Right ventricle myocardium inferior (tissue), 1 donor: ENCODE measurements at regions not wholly inside any gene's neighbourhood (a gene's known extent, or its start where the extent isn't known, plus 50 kb on each side); places are given as distances from the start of the nearest gene placed in this dataset.

Source experiments
- ATAC-seq: fragments of 200-7000 bp; cut with Tn5 transposase; one replicate; pipeline ENCODE4 v1.9.1; 2020; ENCODE audit warnings: mild to moderate bottlenecking, moderate library complexity
- DNase-seq: peaks from one replicate; pipeline ENCODE4 v3.0.0; 2021; ENCODE audit errors: missing footprints
- intact Hi-C: fragments of 100-400 bp; cut with DNase I; formaldehyde crosslinking; loops from one replicate; pipeline ENCODE4 v1.11.0; 2022
- donor health status: DM: no; HTN: yes; CAD: no; lungs with severe emphysema.

GRCh38 chr19:28961772-28962500 is 251.0 kb downstream of the UQCRFS1 start:
- intact Hi-C loops: no loop called here
- no peak for DNase-seq
- no peak for ATAC-seq

GRCh38 chr19:28960986-28961705 is 251.8 kb downstream of the UQCRFS1 start:
- DNase-seq (no peak), ATAC-seq (no peak)
- intact Hi-C loops: no loop called here

GRCh38 chr19:28960586-28960985 is 252.4 kb downstream of the UQCRFS1 start:
- DNase-seq: no peak
- intact Hi-C loops: no loop called here
- no peak for ATAC-seq

GRCh38 chr19:28956961-28957360 is 256.0 kb downstream of the UQCRFS1 start:
- no peak for ATAC-seq
- intact Hi-C loops: no loop called here
- DNase-seq: no peak

- DNase-seq (no peak), ATAC-seq (no peak)
- intact Hi-C loops: no loop called here
These were observed 256.5 kb downstream of the UQCRFS1 start for GRCh38 chr19:28956421-28956820.

- intact Hi-C loops: no loop called here
- DNase-seq (no peak), ATAC-seq (no peak)
These were observed 263.4 kb downstream of the UQCRFS1 start for GRCh38 chr19:28949535-28949934.

- no peak for ATAC-seq
- DNase-seq: no peak
- intact Hi-C loops: no loop called here
These were observed 263.9 kb downstream of the UQCRFS1 start for GRCh38 chr19:28949027-28949426.

- intact Hi-C loops: no loop called here
- no peak for ATAC-seq
- no peak for DNase-seq
These were observed 264.4 kb downstream of the UQCRFS1 start for GRCh38 chr19:28948566-28948965.

GRCh38 chr19:28948026-28948425 is 264.9 kb downstream of the UQCRFS1 start:
- intact Hi-C loops: no loop called here
- DNase-seq: no peak
- ATAC-seq: no peak

GRCh38 chr19:28943651-28944050 is 269.3 kb downstream of the UQCRFS1 start:
- intact Hi-C loops: no loop called here
- no peak for ATAC-seq

GRCh38 chr19:28941833-28942232 is 271.1 kb downstream of the UQCRFS1 start:
- ATAC-seq (no peak), DNase-seq (no peak)
- intact Hi-C loops: no loop called here

More at GRCh38 chr19:28943651-28944050, 269.3 kb downstream of the UQCRFS1 start:
- DNase-seq: no peak

- DNase-seq (no peak), ATAC-seq (peak; percentile 84)
- intact Hi-C loops: no loop called here
These were observed 272.0 kb downstream of the UQCRFS1 start for GRCh38 chr19:28940751-28941500.

GRCh38 chr19:28939236-28939635 is 273.7 kb downstream of the UQCRFS1 start:
- intact Hi-C loops: no loop called here
- DNase-seq: no peak
- ATAC-seq: no peak

GRCh38 chr19:28936001-28936400 is 276.9 kb downstream of the UQCRFS1 start:
- no peak for DNase-seq
- ATAC-seq: no peak
- intact Hi-C loops: no loop called here

GRCh38 chr19:28934631-28935030 is 278.3 kb downstream of the UQCRFS1 start:
- DNase-seq (no peak), ATAC-seq (no peak)
- intact Hi-C loops: no loop called here

GRCh38 chr19:28933039-28933438 is 279.9 kb downstream of the UQCRFS1 start:
- intact Hi-C loops: no loop called here
- no peak for DNase-seq
- ATAC-seq: no peak

- DNase-seq: no peak
- intact Hi-C loops: no loop called here
- ATAC-seq: no peak
These were observed 280.5 kb downstream of the UQCRFS1 start for GRCh38 chr19:28932446-28932845.

GRCh38 chr19:28929006-28929405 is 283.9 kb downstream of the UQCRFS1 start:
- DNase-seq: no peak
- no peak for ATAC-seq
- intact Hi-C loops: no loop called here

GRCh38 chr19:28927456-28927855 is 285.5 kb downstream of the UQCRFS1 start:
- DNase-seq (no peak), ATAC-seq (no peak)
- intact Hi-C loops: no loop called here
